ENCODE measurements at regions not wholly inside any gene's neighbourhood (a gene's known extent, or its start where the extent isn't known, plus 50 kb on each side); places are given as distances from the start of the nearest gene placed in this dataset.

DNA sequence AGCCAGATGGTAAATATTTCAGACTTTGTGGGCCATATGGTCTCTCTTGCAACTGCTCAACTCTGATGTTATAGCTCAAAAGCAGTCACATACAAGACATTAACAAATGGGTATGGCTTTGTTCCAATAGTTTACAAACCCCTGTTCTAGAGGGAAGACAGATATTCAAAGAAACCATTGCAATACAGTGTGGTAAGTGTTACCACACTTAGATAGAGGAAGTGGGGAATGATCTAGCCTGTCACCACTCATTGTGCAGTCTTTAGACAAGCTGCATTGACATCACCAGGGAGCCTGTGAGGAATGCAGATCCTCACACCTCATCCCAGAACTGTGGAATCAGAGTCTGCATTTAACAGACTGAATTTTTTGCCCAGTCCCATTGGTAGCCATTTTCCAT lies 80.0 kb upstream of the RGS6 start:
- H3K9me2 ChIP-seq (ENCODE audit: insufficient read depth, low read length): no peaks in the 10 kb centered on the region
- H3K4me1 ChIP-seq (ENCODE audit: insufficient read depth, low read length, poor library complexity, severe bottlenecking): peaks cover 18% of the 10 kb centered on the region
- intact Hi-C loops (cut with micrococcal nuclease; ENCODE audit: unreplicated experiment): loop anchor here (10.0 kb wide), 2 partner anchors 97 to 527 kb away; partner anchors contain the start of gene SIPA1L1
- TF ChIP-seq, protein P1, sequence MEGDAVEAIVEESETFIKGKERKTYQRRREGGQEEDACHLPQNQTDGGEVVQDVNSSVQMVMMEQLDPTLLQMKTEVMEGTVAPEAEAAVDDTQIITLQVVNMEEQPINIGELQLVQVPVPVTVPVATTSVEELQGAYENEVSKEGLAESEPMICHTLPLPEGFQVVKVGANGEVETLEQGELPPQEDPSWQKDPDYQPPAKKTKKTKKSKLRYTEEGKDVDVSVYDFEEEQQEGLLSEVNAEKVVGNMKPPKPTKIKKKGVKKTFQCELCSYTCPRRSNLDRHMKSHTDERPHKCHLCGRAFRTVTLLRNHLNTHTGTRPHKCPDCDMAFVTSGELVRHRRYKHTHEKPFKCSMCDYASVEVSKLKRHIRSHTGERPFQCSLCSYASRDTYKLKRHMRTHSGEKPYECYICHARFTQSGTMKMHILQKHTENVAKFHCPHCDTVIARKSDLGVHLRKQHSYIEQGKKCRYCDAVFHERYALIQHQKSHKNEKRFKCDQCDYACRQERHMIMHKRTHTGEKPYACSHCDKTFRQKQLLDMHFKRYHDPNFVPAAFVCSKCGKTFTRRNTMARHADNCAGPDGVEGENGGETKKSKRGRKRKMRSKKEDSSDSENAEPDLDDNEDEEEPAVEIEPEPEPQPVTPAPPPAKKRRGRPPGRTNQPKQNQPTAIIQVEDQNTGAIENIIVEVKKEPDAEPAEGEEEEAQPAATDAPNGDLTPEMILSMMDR (conservative IDR thresholded peaks at IDR 0.05; ENCODE audit: low read length): no peak
- TF ChIP-seq EZH2phosphoT487 (IDR thresholded peaks at IDR 0.05; ENCODE audit: borderline replicate concordance, low read depth, low read length): no peak
- H3K4me3 ChIP-seq (ENCODE audit: low read depth, low read length, poor library complexity, severe bottlenecking): no peak overlapping the region
- CTCF ChIA-PET (ENCODE audit: unreplicated experiment): no interaction called here
- DNase-seq (ENCODE audit: low spot score): no peak
- BruUV-seq (replicated peaks): no TSS peak
- no peaks in the 10 kb centered on the region for H3K36me3 ChIP-seq (ENCODE audit: insufficient read depth, low read length)
- POLR2A ChIA-PET: no interaction called here
- H3K9me3 ChIP-seq (ENCODE audit: low read length): peaks cover 2% of the 10 kb centered on the region; the same call in 1 of the 2 replicates
- H3K79me2 ChIP-seq (ENCODE audit: insufficient read depth, low read depth, low read length): no peaks in the 10 kb centered on the region
- no peak overlapping the region for H2AFZ ChIP-seq (ENCODE audit: low read length)
- H3K4me2 ChIP-seq (ENCODE audit: low read length): no peak overlapping the region
- no peak overlapping the region for H3K27ac ChIP-seq (ENCODE audit: low read depth, low read length, poor library complexity, severe bottlenecking)
- H4K20me1 ChIP-seq (ENCODE audit: insufficient read depth, low read length): no peaks in the 10 kb centered on the region

DNA sequence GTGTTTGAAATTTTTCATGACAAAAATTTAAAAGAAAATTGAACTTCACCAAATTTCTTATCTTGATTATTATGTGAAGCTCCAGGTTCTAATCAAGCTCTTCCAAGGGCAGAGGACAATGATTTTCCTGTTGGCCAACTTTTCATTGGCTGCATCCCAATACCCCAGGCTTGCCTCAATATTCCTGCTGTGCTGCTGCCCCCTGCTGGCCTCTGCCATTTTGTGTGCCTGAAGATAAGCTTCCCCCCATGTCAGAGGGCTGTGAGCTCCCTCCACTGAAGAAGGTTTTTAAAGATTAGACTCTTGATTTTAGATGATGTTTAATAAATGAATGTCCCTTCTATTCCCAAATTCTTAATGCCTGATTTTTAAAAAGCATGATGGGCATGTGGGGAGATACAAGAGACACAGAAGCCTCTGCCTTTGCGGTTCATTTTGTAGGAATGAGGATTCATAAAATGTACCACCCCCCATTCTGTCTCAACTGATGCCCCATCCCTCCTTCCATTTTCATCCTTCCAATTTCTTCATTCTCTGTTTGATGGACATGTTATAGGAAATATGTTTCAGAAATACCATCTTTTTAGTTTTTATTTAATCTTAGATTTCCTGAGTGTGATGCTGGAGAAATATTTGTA lies 76.7 kb upstream of the RGS6 start:
- Histone ChIP-seq H3K9me3 (ENCODE audit: low read length) (peaks cover 5% of the 10 kb centered on the region; the same call in 1 of the 2 replicates), H3K9me2 (ENCODE audit: insufficient read depth, low read length) (no peaks in the 10 kb centered on the region), H3K4me3 (ENCODE audit: low read depth, low read length, poor library complexity, severe bottlenecking) (peak overlapping the region; percentile 22), H2AFZ (ENCODE audit: low read length) (peak overlapping the region; percentile 86), H3K79me2 (ENCODE audit: insufficient read depth, low read depth, low read length) (no peaks in the 10 kb centered on the region), H3K27ac (ENCODE audit: low read depth, low read length, poor library complexity, severe bottlenecking) (peak overlapping the region; percentile 62), H3K36me3 (ENCODE audit: insufficient read depth, low read length) (no peaks in the 10 kb centered on the region; the same call in 1 of the 2 replicates), H3K4me2 (ENCODE audit: low read length) (peak overlapping the region; percentile 61), H4K20me1 (ENCODE audit: insufficient read depth, low read length) (no peaks in the 10 kb centered on the region), H3K4me1 (ENCODE audit: insufficient read depth, low read length, poor library complexity, severe bottlenecking) (peaks cover 19% of the 10 kb centered on the region)
- ChIA-PET POLR2A (no interaction called here), CTCF (ENCODE audit: unreplicated experiment) (no interaction called here)
- intact Hi-C loops (cut with micrococcal nuclease; ENCODE audit: unreplicated experiment): loop anchor here (2.0 to 10.0 kb wide), 3 partner anchors 101 to 717 kb away; partner anchors contain the start of gene SIPA1L1
- no TSS peak for BruUV-seq (replicated peaks)
- DNase-seq (ENCODE audit: low spot score): peak; percentile 70
- no peak for TF ChIP-seq EZH2phosphoT487 (IDR thresholded peaks at IDR 0.05; ENCODE audit: borderline replicate concordance, low read depth, low read length)
- TF ChIP-seq, protein P1 (conservative IDR thresholded peaks at IDR 0.05; ENCODE audit: low read length): peak; percentile 97
